NCI-H1092 treated with DMSO at 0.1 percent for 48 hours (cell line): ENCODE measurements at regions not wholly inside any gene's neighbourhood (a gene's known extent, or its start where the extent isn't known, plus 50 kb on each side); places are given as distances from the start of the nearest gene placed in this dataset.
"Not testable (repeated sequence)": the region's sequence is repeated elsewhere in the genome, so short reads cannot be mapped to it uniquely, and the experiment has no call there.

ENCODE experiments used
- DNase-seq: peaks from one replicate; lab custom pipeline; 2025; lab: John Stamatoyannopoulos, UW

DNA sequence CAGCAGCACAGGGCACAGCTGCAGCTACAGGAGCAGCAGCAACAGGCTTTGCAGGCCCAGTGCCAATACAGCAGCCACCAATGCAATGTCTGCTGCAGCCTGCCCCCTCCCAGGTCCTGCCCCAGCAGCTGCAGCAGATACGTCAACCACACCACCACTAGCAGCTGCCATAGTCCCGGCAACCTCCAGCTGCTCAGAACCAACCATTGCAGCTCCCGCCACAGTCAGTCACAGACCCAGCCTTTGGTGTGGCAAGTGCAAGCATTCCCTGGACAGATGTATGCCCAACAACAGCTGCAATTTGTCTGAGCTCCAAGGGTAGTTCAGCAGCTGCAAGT, 53.3 kb upstream of the TUBA3E start:
- no peak for DNase-seq

DNA sequence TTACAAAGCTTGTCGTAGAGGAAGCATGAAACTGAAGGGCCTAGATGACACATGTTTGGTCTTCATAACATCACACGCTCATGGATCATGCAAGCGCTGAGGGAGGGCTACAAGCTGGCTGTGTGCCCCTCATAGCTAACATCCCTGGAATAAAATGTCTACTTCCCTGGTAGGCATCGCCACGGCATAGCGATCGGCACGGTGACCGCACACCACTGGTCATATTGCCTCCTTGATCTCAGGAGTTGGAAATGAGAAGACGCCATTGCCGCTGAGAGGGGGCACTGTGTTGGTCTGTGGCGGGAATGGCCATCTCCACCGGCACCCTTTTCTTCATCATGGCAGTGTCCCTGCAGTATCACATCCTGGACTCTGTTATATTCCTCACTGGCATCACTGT, 50.1 kb upstream of the TUBA3E start:
- DNase-seq, result not testable (repeated sequence)
